NCI-H1092 treated with DMSO at 0.1 percent for 48 hours (cell line): ENCODE measurements at regions not wholly inside any gene's neighbourhood (a gene's known extent, or its start where the extent isn't known, plus 50 kb on each side); places are given as distances from the start of the nearest gene placed in this dataset.

Source experiments
- DNase-seq: peaks from one replicate; lab custom pipeline; 2025; lab: John Stamatoyannopoulos, UW

DNA sequence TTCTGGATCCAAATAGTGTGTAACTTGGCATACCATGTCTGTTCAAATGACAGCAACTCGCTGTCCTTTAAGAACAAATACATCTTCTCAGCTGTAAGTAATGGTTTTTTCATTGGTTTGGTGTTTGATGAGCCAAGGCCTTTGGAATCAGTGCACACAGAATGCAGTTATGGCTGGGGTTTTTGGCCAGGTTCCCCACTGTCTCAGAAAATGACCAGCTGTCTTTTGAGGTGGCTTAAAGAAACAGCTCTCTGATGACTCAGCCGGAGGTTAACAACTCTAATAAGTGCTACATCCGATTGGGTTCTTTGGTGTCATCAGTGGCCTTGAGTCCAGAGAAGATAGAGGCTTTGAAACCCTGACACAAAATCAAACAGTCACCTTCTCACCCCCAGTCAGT, 688.4 kb downstream of the REEP3 start:
- no peak for DNase-seq

GRCh38 chr10:64210211-64210610, 689.0 kb downstream of the REEP3 start:
- DNase-seq = no peak

DNA sequence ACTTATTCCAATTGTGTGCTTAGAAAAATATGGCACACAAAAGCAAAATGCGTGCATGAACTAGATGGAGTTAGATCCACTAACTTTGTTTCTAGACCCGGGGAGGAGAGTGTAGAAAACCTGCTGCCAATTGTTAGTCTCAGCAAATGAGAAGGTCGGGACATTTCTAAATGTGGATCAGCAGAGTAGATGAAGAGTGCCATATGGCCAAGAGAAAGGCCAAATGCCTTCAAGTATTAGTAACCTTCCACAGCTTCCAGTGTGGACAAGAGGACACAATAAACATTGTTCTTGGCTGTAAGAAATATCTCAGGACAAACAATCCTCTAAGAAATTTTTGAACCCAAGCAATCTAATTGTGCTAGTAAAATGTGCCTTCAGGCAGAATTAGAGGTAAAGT, 690.3 kb downstream of the REEP3 start:
- DNase-seq = no peak

- no peak for DNase-seq
Observed at GRCh38 chr10:64215088-64215487, 693.9 kb downstream of the REEP3 start.

DNA sequence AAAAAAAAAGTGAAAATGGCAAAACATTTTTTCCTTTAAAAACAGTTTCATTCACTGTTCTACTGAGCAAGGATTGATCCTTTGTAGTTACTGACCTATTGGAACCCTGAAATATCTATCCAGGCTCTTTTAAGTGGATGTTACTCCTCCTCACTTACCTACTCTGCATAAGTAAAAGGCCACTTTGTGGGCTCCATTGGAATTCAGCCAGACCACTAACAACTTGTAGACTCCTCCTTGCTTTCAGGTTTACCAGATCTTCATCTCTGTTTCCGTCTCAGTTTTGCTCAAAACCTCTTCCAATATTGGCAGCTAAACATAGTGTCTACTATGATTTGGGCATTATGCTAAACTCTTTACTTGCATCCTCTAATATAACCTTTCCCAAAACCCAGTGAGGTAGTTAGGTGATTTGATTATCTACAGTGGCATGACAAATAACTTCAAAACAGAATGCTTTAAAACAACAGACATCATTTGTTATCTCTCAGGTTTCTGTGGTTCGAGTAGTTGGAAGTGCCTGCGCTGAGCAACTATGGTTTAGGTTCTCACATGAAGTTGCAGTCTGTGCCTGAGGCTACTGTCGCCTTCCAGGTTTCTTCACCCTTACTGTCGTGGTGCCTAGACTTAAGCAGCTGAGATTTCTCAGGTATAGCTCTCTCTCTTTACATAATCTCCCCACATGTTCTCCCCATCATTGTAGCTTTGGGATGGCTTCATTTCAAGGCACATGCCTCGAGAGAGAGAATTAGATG, 698.2 kb downstream of the REEP3 start:
- no peak for DNase-seq

DNA sequence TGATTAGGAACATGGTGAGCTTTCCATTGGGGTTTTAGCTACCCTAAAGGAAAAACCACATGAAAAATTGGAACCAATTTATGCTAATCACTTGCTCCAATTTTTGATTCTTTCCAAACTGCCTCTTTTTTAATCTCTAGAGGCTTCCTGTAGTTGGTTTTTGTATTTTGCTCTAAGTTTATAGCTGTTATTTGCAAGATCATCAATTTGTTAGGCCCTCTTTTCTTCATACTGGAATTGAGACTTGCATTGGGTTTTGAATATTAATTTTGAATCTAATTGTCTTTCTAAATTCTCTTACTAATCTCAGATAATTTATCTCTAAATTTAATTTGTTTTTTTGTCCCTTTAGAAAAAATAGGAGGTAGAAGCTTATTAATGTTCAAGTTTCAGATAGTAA, 713.3 kb downstream of the REEP3 start:
- DNase-seq = no peak

GRCh38 chr10:64257704-64258103, 736.5 kb downstream of the REEP3 start:
- DNase-seq = no peak

GRCh38 chr10:64261092-64261491, 739.9 kb downstream of the REEP3 start:
- no peak for DNase-seq

- no peak for DNase-seq
Observed at GRCh38 chr10:64261676-64262075, 740.5 kb downstream of the REEP3 start.

GRCh38 chr10:64265961-64266360, 744.8 kb downstream of the REEP3 start:
- no peak for DNase-seq

- no peak for DNase-seq
Observed at GRCh38 chr10:64271508-64271907, 750.3 kb downstream of the REEP3 start.

GRCh38 chr10:64271983-64272382, 750.8 kb downstream of the REEP3 start:
- no peak for DNase-seq

- no peak for DNase-seq
Observed at GRCh38 chr10:64275001-64275400, 753.8 kb downstream of the REEP3 start.

- no peak for DNase-seq
Observed at GRCh38 chr10:64275774-64276173, 754.6 kb downstream of the REEP3 start.

GRCh38 chr10:64277536-64277935, 756.3 kb downstream of the REEP3 start:
- no peak for DNase-seq

DNA sequence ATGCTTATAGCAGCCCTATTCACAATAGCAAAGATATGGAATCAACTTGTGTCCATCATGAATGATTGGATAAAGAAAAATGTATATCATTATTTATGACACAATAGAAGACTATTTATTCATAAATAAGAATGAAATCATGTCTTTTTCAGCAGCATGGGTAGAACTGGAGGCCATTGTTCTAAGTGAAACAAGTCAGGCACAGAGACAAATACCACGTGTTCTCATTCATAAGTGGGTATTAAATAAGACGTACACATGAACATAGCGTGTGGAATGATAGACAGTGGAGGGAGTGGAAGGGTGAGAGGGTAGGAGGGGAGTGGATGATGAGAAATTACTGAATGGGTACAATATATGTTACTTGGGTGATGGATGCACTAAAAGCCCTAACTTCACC, 762.4 kb downstream of the REEP3 start:
- no peak for DNase-seq

GRCh38 chr10:64286533-64286932, 765.3 kb downstream of the REEP3 start:
- DNase-seq = no peak

- DNase-seq = no peak
Observed at GRCh38 chr10:64288404-64288803, 767.2 kb downstream of the REEP3 start.

DNA sequence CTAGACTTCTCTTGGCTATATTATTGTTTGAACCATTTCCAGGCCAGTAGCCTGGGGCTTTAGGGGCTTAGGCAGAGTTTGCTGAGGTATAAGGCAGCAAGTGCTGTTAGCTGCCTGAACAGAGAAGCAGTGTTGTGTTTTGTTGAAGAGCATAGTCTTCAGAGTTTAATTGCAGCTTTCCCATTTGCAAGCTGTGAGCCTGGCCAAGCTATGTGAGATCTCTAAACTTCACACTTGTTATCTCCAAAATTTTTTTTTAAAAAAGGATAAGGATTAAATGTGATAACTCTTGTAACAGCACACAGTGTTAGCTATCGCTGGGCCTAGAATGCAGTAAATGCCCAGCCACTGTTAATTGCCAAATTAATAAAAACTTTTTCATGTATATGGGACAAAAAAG, 782.4 kb downstream of the REEP3 start:
- DNase-seq = no peak

DNA sequence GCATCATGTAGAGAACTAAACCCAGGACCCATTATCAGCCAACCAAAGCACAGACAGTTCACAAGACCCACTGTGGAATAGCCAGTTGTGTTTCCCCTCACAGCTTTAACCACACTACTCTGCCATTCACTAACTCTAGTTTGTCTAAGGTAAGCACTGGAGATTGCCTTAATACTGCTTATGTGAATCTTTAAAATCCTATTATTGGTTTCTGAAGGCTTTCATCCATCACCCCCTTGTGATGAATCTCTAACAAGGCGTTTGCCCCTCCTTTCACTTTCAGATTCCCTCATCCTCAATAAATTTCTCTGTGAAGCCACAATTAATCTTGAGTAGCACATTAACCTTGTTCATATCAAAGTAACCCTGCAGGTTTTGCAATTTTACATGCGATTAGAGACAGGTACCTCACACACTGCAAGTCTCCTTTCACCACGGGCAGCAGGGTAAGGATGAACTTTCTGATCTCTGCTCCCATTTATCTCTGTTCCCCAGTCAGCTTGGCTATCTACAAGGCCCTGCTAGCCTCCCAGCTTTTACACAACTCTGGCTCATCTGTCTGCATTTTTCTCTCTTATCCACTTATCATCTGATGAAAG, 785.6 kb downstream of the REEP3 start:
- DNase-seq = no peak

GRCh38 chr10:64312876-64313275, 791.7 kb downstream of the REEP3 start:
- no peak for DNase-seq

GRCh38 chr10:64313967-64314366, 792.8 kb downstream of the REEP3 start:
- no peak for DNase-seq

- no peak for DNase-seq
Observed at GRCh38 chr10:64316416-64316815, 795.2 kb downstream of the REEP3 start.

GRCh38 chr10:64316833-64317232, 795.6 kb downstream of the REEP3 start:
- DNase-seq = no peak
